ENCODE measurements at regions not wholly inside any gene's neighbourhood (a gene's known extent, or its start where the extent isn't known, plus 50 kb on each side); places are given as distances from the start of the nearest gene placed in this dataset.
"Not testable (repeated sequence)": the region's sequence is repeated elsewhere in the genome, so short reads cannot be mapped to it uniquely, and the experiment has no call there.

DNA sequence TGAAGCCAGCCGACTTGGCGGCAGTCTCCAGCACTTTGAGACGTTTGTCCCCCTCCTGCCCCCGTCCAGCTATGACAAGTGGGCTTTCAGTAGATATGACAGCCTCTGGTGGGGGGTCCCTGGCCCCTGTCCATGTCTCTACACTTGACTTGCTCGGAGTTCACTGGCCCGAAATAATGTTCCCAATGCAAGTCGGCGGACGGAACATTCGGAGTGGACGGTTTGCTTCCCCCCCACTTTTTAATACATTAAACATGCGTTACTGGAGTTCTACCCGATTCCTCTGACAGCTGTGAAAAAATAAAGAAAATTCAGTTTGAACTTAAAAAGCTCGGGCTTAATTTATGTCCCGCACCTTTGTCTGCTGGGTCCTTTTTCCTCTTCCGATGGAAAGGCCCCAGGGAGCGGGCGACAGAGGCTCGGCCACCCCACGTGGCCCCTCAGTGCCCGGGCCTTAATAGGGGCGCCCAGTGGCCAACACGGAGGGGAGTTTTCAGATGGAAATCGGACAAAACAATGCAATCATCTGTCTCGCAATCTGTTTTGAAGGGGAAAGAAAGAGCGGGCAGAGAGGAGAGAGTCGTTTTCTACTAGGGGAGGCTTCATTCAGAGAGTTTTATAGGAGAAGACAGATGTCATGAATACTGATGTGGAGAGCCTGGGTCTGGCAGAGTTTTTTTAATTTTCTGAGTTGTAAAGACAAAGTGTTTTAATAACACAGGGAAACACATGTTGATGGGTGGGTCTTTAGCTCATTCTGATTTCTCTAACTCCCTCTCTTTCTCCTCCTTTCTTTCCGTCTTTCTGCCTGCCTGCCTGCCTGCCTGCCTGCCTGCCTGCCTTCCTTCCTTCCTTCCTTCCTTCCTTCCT lies 50.2 kb downstream of the SMIM38 start:
- DNase-seq (ENCODE audit: low read depth) = no peak

DNA sequence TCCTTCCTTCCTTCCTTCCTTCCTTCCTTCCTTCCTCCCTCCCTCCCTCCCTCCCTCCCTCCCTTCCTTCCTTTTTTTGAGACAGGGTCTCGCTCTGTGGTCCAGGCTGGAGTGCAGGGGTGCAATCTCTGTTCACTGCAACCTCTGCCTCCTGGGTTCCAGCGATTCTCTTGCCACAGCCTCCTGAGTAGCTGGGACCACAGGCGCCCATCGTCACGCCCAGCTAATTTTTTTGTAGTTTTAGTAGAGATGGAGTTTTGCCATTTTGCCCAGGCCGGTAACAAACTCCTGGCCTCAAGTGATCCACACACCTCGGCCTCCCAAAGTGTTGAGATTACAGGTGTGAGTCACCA lies 50.9 kb downstream of the SMIM38 start:
- not testable (repeated sequence) for DNase-seq (ENCODE audit: low read depth)

DNA sequence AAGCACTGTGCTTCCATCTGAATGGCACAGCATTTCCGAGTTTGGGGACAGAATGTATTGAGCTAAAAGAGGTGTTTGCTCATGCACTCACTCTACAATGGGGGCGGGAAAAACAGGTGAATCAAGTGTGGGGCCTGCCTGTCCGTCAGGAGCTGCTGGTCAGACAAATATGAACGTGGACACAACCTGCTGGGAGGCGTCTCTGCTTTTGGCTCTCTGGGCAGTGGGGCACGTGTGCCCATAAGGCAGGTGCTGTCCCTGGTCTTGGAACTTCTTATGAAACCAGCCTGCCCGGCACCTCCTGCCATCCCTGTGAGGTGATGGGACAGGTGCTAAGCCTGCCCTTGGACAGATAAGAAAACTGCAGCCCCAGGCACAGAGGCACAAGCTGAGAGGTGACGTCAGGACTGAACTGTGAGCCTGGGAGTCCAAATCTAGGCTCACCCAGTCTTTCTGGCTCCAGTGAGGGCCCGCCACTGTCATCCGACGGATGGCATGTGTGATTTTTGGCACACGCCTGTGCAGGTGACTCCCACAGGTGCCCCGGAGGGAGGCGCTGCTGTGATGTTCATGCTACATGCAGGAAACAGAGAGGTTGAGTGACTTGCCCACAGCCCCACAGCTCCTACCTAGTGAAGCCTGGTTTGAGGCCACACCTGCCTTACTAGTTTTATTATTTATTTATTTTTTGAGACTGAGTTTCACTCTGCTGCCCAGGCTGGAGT lies 51.6 kb downstream of the SMIM38 start:
- no peak for DNase-seq (ENCODE audit: low read depth)

DNA sequence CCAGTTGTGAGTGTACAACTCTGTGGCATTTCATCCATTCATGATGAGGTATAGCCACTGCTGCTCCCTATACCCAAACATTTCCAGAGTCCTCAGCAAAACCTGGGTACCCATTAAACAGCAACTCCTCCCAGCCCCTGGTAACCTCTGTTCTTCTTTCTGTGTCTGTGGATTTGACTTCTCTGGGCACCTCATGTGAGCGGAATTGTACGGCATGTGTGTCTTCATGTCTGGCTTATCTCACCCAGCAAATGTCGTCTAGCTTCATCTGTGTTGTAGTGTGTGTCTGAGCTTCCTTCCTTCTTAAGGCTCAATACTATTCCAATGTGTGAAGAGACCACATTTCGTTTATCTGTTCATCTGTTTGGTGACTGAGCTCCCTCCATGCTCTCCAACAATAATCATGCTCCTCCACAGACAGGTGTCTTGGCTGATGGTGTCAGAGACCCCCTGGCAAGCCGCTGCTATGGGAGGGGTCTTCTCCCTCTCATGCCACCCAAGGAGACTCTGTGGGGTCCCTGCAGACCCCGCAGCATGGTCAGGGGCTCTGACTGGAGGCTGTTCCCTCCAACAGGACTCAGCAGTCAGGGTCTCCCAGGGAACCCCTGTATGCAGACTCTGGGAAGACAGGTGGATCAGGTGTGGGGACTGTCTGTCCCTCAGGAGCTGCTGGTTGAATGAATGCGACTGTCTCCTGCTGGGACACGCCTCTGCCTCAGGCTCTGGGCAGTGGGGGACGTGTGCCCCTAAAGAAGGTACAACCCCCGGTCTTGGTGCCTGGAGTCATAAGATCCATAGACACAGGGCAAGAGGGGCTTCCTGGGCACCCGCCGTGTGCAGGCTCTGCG lies 52.7 kb downstream of the SMIM38 start:
- no peak for DNase-seq (ENCODE audit: low read depth)

DNA sequence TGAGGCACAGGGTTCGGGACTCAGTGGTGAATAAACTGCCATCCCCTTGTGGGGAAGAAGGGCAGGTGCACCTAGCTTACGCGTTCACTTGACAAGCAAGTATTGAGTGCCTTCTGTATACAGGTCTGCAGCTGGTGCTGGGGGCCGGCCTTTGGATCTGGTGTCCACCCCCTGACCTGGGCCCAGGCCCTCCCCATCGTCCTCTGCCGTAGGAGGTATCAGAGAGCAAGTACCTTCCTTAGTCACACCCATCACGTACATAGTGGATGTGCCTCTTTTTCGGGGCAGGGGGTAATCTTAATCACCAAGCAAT lies 53.3 kb downstream of the SMIM38 start:
- DNase-seq (ENCODE audit: low read depth) = no peak

DNA sequence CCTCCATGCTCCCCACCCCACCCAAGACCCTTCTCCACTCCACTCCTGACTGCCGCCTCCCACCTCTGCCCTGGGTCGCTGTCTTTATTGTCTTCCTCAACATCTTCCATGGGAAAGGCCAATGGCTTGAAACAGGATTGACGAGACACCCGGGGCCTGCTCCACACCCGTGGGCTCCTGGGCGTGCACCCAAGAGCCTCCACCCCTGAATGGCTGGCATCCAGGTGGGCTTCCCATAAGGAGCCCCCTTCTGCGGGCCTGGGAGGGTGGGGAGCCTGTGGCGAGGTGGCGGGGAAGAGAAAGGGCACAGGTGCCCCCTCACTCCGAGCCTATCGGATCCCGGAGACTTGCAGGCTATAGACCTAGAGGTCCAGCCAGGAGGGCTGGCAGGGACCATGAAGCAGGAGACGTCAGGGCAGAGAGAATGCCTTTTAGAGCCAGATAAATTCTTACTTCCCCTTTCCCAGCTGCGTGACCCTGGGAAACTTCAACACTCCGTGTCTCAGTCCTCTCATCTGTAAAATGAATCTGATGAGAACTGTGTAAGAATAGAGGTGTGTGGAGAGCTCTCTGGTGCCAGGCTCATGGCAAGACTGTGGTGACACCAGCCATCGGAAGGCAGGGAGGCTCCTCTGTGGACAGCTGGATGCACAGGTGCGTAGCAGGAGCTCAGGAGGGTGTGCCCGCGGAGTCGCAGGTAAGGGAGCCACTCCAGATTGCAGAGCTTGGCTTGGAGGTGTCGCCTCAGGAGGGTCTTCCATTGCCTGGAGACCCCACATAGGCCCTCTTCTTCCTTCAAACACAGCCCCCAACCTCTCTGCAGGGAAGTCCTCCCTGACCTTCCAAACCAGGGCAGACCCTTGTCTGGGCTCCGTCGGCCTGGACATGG lies 53.9 kb downstream of the SMIM38 start:
- DNase-seq (ENCODE audit: low read depth) = no peak

DNA sequence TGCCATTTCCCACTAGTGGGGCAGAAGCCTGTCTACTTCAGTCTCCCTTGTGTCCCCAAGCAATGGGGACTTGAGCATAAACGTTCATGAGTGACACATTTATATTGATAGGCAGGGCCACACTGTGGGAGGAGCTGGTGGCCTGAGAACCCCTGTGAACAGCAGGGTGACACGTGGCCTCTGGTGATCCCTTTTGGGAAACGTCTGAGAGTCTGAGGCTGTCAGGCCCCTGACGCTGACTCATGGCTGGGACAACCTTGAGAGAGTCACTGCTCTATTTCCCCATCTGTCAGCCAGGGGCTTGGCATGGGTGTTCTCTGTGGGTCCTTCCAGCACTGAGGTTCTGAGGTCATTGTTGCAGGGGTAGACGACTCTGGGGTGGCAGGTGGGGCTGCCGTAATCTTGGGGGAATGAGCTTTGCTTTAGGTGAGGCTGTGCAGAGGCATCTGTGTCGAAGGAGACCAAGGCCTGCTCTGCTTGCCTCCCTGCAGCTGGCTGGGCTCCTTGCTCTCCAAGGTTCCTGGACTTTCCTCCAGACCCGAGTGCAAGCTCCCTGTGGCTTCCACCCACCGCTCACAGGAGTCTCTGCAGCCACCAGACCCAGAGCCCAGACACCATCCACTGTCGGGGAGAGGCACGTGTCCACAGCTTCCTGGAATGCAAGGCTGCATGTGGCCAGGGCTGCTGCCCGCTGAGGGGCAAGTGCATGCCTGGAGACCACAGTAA lies 54.7 kb downstream of the SMIM38 start:
- peak; percentile 21 for DNase-seq (ENCODE audit: low read depth)

DNA sequence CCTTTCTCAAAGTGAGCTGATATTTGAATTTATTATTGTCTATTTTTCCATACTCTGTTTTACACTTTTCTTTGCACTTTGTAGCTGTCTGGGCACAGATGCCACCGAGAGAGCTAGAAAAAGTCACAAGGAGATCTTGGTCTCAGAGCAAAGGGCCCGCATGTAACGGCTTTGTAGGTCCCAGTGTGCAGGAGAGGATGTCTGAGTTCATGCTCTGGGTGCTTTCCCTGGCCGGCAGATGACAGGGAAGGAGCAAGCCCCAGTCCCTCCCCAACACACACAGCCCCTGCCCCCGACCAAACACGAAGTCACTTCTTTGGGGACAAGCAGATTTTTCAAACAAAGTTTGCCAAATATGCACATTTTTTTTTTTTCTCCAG lies 55.8 kb downstream of the SMIM38 start:
- DNase-seq (ENCODE audit: low read depth) = no peak

DNA sequence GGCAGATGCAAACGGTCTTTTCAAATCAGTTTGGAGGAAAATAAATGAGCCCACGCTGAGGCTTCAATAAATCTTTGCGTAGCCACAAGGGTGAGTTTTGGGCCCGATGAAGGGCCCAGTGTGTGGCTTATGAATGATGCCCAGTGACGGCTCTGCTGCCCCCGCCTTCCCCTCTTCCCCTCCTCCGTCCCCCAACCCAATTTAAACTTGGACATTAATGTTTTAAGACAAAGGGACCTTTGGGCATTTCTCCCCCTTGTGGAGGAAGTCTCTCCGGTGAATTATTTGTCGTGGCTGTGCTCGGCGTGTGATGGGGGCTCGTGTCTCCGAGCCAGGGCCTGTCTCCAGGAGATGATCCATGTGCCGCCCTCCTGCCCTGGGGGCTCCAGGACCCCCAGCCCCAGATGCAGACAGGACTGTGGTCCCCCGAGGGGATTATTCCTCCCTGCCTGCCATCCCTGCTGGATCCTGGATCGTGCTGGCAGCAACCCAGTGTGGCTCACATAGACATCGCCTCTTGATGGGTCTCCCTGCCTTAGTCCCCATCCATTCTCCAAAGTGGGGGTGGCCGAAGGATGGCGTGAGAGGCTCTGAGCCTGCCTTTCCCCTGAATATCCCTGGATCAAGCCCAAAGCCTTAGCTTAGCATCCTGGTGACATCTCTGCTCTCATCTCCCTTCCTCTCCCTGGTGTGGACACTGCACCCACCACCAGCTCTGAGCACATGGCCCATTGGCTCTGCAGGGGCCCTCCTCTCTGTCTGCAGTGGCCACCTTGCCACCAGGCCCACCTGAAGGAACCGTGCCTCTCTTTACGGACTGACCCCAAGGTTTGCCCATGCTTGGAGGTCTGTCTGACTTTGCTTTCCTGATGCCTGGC lies 56.4 kb downstream of the SMIM38 start:
- DNase-seq (ENCODE audit: low read depth) = no peak

DNA sequence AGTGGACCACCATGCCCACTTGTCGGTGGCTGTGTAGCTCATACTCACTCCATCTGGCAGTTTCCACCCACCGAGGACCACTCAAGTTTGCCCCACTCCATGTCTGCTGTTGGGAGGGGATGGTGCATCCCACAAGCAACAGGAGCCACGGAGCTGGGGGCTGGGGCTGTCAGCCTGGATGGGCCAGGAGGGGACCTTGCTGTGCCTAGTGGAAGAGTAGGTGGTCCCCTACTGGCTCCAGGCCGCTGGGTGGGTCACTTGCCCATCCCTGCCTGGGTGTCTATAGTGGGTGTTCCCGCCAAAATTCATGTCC lies 57.0 kb downstream of the SMIM38 start:
- no peak for DNase-seq (ENCODE audit: low read depth)

DNA sequence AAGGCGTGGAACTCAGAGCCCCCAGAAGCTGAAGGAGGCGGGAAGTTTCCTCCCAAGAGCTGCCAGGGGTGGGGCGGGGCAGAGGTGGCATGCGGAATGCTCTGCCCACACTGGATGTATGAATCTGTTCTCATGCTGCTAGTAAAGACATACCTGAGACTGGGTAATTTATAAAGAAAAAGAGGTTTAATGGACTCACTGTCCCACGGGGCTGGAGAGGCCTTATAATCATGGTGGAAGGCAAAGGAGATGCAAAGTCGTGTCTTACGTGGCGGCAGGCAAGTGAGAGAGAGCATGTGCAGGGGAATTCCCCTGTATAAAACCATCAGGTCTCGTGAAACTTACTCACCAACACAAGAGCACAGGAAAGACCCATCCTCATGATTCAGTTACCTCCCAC lies 57.6 kb downstream of the SMIM38 start:
- peak; percentile 18 for DNase-seq (ENCODE audit: low read depth)

DNA sequence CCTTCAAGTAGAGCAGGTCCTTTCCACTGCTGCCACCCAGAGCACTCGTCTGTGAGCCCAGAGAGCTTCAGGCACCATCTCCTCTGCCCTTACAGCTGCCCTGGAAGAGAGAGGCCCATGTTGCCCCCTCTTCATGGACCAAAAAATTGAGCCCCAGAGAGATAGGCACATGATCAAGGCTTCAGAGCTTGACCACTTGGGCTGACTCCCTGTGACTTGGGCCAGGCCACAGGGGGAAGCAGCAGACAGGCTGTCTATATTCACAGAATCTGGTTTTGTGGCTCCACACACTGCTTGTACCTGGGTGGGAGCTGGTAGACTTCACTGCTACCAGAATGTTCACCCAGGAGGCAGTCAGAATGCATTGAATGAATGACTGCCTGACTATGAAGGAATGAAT lies 58.2 kb downstream of the SMIM38 start:
- no peak for DNase-seq (ENCODE audit: low read depth)

DNA sequence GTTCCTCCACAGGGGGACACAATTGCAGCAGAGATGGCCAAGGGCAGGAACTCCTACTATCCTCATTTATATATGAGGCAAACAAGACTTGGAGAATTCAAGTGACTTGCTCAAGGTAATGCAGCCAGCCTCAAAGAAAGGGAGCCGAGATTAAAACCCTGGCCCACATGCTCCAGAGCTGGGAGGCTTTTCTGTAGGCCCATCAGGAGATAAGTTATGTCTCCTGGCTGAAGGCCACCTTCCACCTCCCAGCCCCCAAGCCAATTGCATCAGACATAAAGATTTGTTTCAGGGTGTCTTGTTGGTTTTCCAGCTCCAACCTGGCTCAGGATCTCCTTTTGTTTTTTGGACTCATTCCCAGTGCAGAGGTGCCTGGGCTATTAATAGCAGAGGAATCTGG lies 59.5 kb downstream of the SMIM38 start:
- DNase-seq (ENCODE audit: low read depth) = no peak

DNA sequence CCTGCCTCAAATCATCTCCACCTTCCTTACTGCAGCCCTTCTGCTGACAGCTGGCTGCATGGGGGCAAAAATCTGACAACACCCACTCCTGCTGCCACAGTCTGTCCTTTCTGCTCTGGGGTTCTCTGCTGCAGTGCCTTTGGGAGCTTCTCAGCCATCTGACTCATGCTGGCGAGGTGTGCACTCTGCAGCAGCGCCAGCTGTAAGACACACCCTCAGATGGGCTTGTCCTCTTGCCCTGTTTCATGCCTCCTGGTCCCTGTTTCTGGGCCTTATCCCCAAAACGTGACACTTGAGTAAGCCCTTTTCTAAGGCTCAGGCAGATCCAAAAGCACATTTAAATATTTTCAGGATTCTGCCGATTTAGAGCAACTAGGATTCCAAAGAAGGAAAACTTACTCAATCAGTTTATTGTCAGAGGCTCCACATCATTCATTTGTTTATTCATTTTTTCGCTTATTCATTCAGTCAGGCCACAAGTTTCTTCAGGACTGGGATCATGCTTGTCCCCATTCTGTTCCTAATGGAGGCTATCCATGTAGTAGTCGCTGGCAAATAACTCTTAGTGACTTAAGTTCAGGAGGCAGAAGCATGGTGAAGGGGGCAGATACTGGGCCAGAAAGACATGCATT lies 60.2 kb downstream of the SMIM38 start:
- DNase-seq (ENCODE audit: low read depth) = no peak

DNA sequence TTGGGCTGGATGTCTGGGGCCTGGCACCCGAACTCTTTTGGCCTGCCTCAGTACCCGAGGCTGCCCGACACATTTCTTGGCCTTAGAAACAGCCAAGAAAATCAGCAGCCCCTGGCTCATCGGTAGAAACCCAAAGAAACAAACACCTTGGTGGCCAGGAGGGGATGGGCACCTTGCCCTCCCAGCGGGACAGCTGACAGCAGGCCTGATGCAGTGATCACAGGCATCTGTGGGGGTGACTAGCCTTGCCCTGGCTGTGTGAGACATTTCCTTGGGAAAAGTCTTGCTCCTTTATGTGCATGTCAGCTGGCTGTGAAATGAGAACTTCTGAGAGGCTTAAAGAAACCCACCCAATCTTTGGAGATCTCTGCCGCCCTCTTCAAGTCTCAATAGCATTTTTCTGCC lies 60.9 kb downstream of the SMIM38 start:
- DNase-seq (ENCODE audit: low read depth) = no peak

DNA sequence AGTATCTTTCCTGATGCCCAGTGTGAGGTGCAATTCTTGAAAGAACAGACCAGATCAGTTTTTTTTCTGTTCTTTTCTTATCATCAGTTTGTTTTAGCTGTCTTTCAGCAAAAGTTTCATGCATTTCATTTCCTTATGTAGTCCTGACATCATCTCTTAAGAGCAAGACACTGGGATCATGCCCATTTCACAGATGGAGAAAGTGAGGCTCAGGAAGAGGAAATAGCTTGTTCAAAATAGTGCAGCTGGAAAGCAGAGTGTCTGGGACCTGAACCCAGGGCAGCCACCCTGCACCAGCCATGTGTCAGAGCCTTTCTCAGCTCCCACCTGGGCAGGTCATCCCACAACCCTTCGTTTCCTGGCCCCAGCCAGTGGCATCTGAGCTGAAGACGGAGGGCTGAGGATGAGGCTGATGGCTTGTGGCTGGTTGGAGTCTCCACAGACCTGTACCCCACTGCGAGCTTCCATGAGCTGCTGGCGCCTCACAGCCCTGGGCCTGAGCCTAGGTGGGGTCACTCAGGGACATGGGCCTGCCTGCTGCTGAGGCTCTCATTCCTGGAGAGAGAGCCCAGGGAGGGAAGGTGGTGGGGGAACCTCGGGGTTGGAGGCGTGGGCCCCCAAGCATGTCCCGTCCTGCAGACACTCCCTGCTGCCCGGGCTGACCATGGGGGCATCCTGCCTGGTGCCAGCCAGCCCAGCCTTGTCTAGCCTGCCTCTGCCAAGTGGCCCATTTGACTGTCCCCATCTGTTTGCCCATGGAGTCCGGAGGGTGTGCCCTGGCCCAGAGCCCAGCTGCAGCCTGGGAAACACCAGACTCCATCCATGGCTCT lies 61.8 kb downstream of the SMIM38 start:
- no peak for DNase-seq (ENCODE audit: low read depth)

DNA sequence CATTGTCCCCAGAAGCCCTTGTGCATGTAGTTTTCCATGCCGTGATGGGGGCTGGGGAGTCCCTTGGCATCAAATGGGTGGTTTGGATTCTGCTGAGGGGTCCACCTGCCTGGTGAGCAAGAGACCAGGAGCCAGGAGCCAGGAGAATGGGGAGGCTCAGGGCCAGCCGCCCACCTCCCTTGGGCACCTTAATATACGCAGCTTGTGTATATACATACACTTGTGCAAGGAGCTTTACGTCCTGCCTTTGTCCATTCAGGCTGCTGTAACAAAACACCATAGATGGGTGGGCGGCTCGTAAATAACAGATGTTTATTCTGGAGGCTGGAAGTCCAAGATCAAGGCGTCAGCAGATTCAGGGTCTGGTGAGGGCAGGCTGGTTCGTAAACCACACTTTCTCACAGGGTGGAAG lies 62.5 kb downstream of the SMIM38 start:
- DNase-seq (ENCODE audit: low read depth) = no peak

DNA sequence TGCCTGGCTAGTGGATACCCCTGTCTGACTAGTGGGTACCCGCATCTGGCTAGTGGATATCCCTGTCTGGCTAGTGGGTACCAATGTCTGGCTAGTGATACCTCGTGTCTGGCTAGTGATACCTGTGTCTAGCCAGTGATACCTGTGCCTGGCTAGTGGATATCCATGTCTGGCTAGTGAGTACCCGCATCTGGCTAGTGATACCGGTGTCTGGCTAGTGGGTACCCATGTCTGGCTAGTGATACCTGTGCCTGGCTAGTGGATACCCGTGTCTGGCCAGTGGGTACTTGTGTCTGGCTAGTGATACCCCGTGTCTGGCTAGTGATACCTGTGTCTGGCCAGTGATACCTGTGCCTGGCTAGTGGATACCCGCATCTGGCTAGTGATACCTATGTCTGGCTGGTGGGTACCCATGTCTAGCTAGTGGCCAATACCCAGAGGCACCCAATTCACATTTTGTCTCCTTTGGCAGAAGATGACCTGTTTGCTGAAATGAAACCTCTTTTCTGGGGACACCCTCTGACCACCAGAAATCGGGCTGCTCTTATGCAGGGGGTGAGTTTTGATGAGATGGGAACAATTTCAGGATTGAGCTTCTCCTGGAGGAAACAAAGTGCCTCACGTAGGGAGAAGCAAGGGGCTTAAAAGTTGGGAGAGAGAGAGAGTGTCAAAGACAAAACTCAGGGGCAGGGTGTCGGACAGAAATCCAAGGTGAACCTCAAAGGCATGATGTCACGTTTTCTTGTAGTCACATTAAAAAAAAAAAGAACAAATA lies 63.4 kb downstream of the SMIM38 start:
- no peak for DNase-seq (ENCODE audit: low read depth)
